ENCODE measurements at regions not wholly inside any gene's neighbourhood (a gene's known extent, or its start where the extent isn't known, plus 50 kb on each side); places are given as distances from the start of the nearest gene placed in this dataset.

DNA sequence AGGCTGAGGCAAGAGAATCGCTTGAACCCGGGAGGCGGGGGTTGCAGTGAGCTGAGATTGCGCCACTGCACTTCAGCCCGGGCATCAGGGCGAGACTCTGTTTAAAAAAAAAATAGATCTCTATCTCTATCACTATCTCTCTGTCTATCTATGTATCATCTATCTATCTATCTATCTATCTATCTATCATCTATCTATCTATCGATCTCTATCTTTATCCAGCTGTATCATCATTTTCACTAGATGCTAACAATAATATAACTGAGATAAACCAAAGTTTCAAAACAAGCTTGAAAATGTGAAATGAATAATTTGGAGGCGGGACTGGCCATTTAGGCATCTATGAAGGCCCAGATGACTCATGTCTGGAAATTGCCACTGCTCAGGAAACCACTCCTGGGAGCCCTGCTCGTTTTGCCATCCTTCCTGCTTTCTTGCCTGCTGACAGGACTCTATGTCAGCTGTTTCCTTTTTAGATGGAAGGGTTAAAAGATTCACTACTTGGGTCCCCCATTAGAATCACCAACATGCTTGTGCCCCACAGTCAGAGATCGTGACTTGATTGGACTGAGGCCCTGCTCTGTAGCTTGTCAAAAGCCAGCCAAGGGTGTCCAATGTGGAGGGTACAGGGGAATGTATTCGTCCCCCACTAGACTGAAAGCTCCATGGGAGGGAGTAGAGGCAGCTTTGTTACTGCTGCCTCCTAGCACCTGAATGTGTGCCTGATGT, 61.7 kb downstream of the UTRN start:
- ChIA-PET POLR2A (ENCODE audit: low non-redundant PET) (no interaction called here), CTCF (interaction anchor here (0.6 kb wide), 1 partner anchor 1541 kb away, joined by 3 read pairs; no protein-coding TSS in a partner anchor)
- intact Hi-C loops (cut with micrococcal nuclease; ENCODE audit: unreplicated experiment): loop anchor here (10.0 kb wide), 1 partner anchor 242 kb away; no protein-coding TSS in a partner anchor
- no TSS peak for BruUV-seq (replicated peaks)
- H3K36me3 ChIP-seq (ENCODE audit: insufficient read depth, low read length, poor library complexity, severe bottlenecking): no peaks in the 10 kb centered on the region
- TF ChIP-seq, protein P1, sequence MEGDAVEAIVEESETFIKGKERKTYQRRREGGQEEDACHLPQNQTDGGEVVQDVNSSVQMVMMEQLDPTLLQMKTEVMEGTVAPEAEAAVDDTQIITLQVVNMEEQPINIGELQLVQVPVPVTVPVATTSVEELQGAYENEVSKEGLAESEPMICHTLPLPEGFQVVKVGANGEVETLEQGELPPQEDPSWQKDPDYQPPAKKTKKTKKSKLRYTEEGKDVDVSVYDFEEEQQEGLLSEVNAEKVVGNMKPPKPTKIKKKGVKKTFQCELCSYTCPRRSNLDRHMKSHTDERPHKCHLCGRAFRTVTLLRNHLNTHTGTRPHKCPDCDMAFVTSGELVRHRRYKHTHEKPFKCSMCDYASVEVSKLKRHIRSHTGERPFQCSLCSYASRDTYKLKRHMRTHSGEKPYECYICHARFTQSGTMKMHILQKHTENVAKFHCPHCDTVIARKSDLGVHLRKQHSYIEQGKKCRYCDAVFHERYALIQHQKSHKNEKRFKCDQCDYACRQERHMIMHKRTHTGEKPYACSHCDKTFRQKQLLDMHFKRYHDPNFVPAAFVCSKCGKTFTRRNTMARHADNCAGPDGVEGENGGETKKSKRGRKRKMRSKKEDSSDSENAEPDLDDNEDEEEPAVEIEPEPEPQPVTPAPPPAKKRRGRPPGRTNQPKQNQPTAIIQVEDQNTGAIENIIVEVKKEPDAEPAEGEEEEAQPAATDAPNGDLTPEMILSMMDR (conservative IDR thresholded peaks at IDR 0.05; ENCODE audit: low read depth, low read length): no peak
- TF ChIP-seq EZH2 (IDR thresholded peaks at IDR 0.05; ENCODE audit: borderline replicate concordance, low read depth, low read length, poor library complexity, severe bottlenecking): no peak
- peak overlapping the region; percentile 53 for H3K27ac ChIP-seq (ENCODE audit: low read depth, low read length, poor library complexity, severe bottlenecking)
- H3K9me3 ChIP-seq (ENCODE audit: low read depth, low read length, poor library complexity, severe bottlenecking): no peaks in the 10 kb centered on the region
- no peak overlapping the region for H3K4me3 ChIP-seq (ENCODE audit: low read depth, low read length, poor library complexity, severe bottlenecking)
- no peaks in the 10 kb centered on the region for H3K27me3 ChIP-seq (replicated peaks; ENCODE audit: insufficient read depth, low read depth, low read length, poor library complexity)
- H3K4me1 ChIP-seq (ENCODE audit: insufficient read depth, low read length, poor library complexity, severe bottlenecking): peaks cover 60% of the 10 kb centered on the region
- DNase-seq (ENCODE audit: low spot score): peak; percentile 84

DNA sequence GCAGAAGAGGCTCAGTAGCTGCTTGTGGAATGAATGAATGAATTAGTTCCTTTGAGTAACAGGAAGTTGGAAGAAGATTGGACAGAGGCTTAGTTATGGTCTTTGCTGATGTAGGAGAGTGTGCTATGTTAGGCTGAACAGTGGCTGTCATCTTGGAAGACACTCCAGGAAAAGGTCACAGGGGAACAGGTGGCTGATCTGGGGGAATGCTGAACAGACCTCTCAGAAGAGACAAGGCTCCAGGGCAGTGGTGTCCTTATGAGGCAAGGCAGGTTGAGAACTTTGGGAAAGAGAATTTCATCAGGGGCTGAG, 62.3 kb downstream of the UTRN start:
- BruUV-seq (replicated peaks): no TSS peak

DNA sequence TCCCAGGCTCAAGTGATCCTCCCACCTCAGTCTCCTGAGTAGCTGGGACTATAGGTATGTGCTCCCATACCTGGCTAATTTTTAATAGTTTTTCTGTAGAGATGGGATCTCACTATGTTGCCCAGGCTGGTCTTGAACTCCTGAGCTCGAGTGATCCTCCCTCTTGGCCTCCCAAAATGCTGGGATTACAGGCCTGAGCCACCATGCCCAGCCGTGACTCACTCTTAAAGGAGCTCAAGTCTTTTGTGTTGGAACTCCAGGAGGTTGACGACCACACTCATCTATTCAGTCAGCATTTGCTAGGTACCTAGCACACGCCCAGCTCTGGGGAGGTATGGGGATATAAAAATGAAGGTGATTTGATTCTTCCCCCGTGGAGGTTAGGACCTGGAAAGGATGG, 62.8 kb downstream of the UTRN start:
- Histone ChIP-seq H3K27ac (ENCODE audit: low read depth, low read length, poor library complexity, severe bottlenecking) (no peak overlapping the region), H3K4me3 (ENCODE audit: low read depth, low read length, poor library complexity, severe bottlenecking) (no peak overlapping the region), H3K4me1 (ENCODE audit: insufficient read depth, low read length, poor library complexity, severe bottlenecking) (peaks cover 60% of the 10 kb centered on the region), H3K36me3 (ENCODE audit: insufficient read depth, low read length, poor library complexity, severe bottlenecking) (no peaks in the 10 kb centered on the region), H3K27me3 (replicated peaks; ENCODE audit: insufficient read depth, low read depth, low read length, poor library complexity) (no peaks in the 10 kb centered on the region), H3K9me3 (ENCODE audit: low read depth, low read length, poor library complexity, severe bottlenecking) (no peaks in the 10 kb centered on the region)
- ChIA-PET CTCF (no interaction called here), POLR2A (ENCODE audit: low non-redundant PET) (no interaction called here)
- TF ChIP-seq, protein P1 (conservative IDR thresholded peaks at IDR 0.05; ENCODE audit: low read depth, low read length): no peak
- TF ChIP-seq EZH2 (IDR thresholded peaks at IDR 0.05; ENCODE audit: borderline replicate concordance, low read depth, low read length, poor library complexity, severe bottlenecking): no peak
- intact Hi-C loops (cut with micrococcal nuclease; ENCODE audit: unreplicated experiment): loop anchor here (10.0 kb wide), 1 partner anchor 243 kb away; no protein-coding TSS in a partner anchor
- no peak for DNase-seq (ENCODE audit: low spot score)
- BruUV-seq (replicated peaks): no TSS peak

More for the DNA sequence above, 62.3 kb downstream of the UTRN start:
- H3K4me3 ChIP-seq (ENCODE audit: low read depth, low read length, poor library complexity, severe bottlenecking): no peak overlapping the region
- no peaks in the 10 kb centered on the region for H3K36me3 ChIP-seq (ENCODE audit: insufficient read depth, low read length, poor library complexity, severe bottlenecking)
- intact Hi-C loops (cut with micrococcal nuclease; ENCODE audit: unreplicated experiment): loop anchor here (10.0 kb wide), 1 partner anchor 243 kb away; no protein-coding TSS in a partner anchor
- no peaks in the 10 kb centered on the region for H3K27me3 ChIP-seq (replicated peaks; ENCODE audit: insufficient read depth, low read depth, low read length, poor library complexity)
- peaks cover 60% of the 10 kb centered on the region for H3K4me1 ChIP-seq (ENCODE audit: insufficient read depth, low read length, poor library complexity, severe bottlenecking)
- no peak for DNase-seq (ENCODE audit: low spot score)
- H3K27ac ChIP-seq (ENCODE audit: low read depth, low read length, poor library complexity, severe bottlenecking): peak overlapping the region; percentile 53
- H3K9me3 ChIP-seq (ENCODE audit: low read depth, low read length, poor library complexity, severe bottlenecking): no peaks in the 10 kb centered on the region
- ChIA-PET CTCF (no interaction called here), POLR2A (ENCODE audit: low non-redundant PET) (no interaction called here)
- TF ChIP-seq, protein P1 (conservative IDR thresholded peaks at IDR 0.05; ENCODE audit: low read depth, low read length): no peak
- no peak for TF ChIP-seq EZH2 (IDR thresholded peaks at IDR 0.05; ENCODE audit: borderline replicate concordance, low read depth, low read length, poor library complexity, severe bottlenecking)
